ENCODE measurements at regions not wholly inside any gene's neighbourhood (a gene's known extent, or its start where the extent isn't known, plus 50 kb on each side); places are given as distances from the start of the nearest gene placed in this dataset.
"Not testable (repeated sequence)": the region's sequence is repeated elsewhere in the genome, so short reads cannot be mapped to it uniquely, and the experiment has no call there.

DNA sequence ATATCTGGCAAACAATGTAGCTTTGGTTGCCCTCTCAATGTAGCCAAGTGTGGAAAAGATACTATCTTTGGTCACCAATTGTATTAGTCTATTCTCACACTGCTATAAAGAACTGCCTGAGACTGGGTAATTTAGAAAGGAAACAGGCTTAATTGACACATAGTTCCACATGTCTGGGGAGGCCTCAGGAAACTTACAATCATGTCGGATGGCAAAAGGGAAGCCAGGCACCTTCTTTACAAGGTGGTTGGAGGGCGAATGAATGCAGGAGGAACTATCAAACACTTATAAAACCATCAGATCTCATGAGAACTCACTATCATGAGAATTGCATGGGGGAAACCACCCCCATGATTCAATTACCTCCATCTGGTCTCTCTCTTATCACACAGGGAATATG lies 133.1 kb upstream of the TBCA start:
- no peak for DNase-seq (ENCODE audit: low spot score)

DNA sequence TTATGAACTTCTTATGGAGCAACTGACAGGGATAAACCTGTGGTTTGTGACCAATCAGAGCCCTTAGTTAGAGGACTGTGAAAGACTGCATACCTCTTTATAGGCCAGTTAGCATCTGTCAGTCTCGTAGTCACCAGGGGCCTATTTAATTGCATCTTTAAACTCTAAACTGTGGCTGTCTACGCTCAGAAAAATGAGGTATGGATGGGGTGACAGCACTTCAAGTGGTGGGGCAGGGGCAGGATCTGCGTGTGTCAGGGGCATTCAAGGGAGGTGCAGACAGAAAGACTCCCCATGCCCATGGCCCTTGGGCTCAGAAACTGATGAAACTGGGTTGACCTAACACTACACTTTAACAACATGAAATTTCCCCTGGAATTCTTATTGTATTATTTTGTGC lies 132.6 kb upstream of the TBCA start:
- no peak for DNase-seq (ENCODE audit: low spot score)

DNA sequence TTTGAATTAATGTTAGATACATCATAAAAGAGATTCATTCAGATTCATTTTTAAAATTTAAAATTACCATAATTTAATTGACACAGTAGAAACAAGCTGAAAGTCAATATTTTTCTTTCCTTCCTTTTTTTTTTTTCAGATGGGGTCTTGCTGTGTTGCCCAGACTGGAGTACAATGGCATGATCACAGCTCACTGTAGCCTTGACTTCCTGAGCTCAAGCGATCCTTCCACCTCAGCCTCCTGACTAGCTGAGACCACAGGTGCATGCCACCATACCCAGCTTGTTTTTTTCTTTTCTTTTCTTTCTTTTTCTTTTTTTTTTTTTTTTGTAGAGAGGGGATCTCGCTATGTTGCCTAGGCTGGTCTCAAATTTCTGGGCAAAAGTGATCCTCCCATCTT lies 131.6 kb upstream of the TBCA start:
- no peak for DNase-seq (ENCODE audit: low spot score)

DNA sequence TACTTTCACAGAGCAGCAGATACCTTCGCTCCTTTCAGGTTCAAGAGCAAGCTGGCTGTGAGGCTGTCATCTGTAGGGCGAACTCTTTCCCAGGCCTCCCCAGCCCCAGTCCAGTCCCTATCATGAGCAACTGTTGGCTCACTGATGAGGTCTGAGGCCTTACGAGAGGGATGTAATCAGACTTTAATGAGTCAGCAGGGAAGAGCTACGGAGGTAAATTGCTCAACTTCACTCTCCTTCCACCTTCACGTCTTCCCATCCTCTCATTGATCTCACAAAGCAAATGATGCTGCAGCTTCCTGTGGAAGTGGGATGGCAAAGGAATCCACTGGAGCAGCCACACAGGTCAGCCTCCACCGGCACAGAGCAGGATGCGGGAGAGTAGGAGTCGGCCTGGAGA lies 130.7 kb upstream of the TBCA start:
- DNase-seq (ENCODE audit: low spot score): no peak

DNA sequence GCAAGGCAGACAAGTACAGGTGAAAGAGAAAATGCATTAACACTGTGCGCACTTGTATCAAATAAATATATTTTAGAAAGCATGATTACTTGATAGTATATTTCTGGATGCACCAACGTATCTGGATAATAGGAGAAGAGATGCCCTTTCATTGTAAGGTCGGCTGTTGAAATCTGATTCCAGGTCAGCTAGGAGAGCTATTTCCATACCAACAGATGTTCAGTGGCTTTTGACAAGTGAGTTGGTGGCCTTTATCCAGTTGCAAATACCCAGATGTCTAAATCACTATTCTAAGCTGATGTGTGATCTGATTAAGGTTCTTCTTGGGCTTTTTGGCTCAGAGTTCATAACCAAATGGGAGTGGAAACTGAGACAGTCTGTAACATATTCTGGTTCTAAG lies 128.2 kb upstream of the TBCA start:
- no peak for DNase-seq (ENCODE audit: low spot score)

DNA sequence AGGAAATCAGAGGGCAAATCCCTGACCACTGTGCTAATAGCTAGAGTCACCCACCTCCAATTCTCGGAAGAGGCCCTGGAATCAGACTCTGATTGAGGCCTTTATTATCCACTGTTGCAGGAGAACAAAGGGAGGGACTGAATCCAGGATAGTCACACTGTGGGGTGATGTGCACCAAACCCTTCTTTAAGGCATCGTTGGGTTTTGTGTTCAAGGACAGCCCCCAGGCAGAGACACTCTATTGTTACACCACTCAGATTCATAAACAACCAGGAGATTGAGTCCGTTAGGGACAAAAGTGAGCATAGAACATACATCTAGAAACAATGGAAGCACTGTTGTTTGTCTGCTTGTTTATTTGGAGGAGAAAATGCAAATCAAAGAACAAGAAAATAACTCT lies 124.6 kb upstream of the TBCA start:
- DNase-seq (ENCODE audit: low spot score): peak; percentile 92

DNA sequence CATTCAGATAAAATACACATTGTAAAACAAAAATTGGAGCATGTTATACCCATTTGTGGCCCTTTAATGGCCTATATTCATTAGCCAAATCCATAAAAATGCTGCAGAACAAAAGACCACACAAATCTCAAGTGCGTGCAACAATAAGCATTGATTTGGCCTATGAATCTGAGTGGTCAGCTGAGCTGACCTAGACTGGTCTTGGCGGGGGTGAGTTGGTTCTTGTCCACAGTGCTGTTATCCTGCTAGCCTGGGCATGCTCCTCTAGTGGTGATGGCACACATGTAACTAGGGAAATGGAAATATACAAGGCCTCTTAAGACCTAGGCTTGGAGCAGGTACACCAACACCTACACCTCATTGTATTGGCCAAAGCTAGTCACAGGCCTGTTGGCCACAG lies 122.2 kb upstream of the TBCA start:
- peak; percentile 89 for DNase-seq (ENCODE audit: low spot score)

DNA sequence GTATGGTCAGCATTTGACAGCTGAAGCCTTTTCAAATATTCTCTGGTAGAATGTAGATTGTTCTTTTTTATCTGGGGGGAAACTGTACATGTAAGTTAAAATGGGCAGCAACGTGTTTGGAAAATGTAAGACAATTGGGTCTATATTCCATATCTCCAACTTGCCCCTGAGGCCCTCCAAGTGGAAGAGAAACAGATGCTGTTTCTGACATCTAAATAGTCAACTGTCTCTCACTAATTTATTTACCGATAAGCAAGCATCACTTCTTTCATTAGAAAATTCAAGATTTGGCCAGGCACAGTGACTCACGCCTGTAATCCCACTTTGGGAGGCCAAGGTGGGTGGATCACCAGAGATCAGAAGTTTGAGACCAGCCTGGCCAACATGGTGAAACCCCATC lies 120.2 kb upstream of the TBCA start:
- no peak for DNase-seq (ENCODE audit: low spot score)

DNA sequence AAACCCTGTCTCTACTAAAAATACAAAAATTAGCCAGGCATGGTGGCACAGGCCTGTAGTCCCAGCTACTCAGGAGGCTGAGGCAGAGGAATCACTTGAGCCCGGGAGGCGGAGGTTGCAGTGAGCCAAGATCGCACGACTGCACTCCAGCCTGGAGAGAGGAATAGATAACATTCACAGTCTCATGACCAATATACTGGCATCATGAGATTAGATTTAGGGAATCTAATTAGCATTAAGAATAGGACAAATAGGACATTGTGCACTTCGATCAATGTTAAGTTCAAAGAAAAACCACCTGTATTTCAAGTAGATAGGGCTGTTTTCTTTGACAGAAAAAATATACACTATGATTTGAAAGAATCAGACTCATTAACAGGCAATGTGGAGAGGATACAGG lies 118.0 kb upstream of the TBCA start:
- DNase-seq (ENCODE audit: low spot score): not testable (repeated sequence)

DNA sequence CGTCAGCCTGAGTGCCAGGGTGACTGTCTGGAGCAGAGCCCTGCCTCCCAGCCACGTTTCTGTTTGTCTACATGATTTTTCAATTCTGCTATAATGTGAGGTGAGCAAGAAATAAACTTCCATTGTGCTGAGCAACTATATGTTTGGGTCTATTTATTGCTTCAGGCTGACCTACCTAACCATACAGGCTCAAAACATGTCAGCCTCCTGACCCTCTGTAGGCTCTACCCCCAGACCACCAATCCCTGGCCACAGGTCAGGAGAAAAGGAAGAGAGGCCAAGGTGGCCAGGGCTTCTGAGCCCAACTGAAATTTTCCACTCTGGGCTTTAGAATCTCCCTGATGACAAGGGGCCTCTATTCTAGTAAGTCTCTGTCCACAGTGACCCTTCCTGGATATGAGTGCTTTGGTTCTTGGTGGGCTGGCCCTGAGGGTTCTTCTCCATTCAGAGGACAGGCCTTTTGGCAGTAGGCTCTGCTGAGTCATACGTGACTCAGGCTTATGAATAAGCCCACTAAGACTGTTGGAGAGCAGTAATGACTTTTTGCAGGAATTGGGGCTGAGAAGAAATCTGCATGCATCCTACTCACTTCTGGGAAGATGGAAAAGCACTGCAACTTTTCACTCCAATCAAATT lies 117.2 kb upstream of the TBCA start:
- peak; percentile 42 for DNase-seq (ENCODE audit: low spot score)

DNA sequence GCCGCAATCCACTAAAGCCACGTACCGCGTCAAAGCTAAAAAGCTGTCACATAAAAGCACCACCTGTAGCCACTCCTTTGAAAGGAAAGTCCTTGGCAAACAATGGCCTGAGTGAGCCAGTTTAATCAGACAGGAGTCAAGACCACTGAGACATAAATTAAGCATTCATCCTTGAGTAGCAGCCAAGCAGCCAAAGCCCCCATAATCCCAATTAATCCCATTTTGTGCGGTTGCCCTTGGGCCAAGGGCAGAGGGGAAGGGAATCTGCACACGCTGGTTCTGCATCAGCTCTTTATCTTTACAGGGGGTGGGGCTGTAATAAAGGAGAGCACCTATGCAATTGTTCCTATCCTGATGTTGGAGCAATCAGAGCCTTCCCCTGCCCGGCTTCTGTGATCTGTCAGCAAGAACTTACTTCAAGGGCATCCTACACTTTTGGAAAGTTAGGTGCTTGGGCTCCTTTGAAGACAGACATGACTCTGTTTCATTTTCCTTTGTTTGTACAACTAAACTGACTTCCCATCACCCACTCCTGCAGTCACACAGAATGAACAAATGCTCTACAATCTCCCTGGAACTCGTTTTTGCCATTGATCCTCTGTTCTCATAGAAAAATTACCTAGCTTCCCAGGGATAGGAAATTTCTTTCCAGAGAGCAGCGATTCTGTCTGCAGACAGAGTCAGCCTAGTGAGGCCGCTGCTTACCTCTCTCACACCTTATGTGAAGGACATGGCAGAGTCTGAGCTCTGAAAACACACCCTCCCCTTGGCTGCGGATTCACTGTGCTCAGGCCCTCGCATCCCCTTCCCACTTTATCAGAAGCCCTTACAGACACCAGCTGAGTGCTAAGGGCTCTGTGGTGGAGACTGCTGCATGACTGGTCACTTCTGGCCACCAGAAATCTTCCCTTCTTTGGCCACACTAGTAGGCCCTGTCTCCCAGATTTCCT lies 116.2 kb upstream of the TBCA start:
- no peak for DNase-seq (ENCODE audit: low spot score)

DNA sequence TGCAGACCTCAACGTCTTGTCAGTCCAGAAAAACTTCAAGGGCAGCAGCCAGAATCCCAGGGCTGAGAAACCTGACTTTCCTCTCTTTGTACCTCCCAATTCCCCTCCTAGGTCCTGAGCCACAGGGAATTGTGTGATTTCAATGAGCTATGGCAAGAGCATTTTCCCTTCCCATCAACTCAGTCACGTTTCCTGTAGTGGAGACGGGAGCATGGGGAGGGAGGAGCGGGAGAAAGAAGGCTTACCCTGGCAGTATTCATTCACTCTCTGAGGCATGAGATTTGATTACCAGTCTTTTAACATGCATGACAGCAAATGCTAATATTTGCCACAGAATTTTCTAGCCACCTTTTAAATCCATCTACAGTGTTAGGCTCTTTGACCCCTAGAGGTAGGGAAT lies 109.4 kb upstream of the TBCA start:
- DNase-seq (ENCODE audit: low spot score): no peak

DNA sequence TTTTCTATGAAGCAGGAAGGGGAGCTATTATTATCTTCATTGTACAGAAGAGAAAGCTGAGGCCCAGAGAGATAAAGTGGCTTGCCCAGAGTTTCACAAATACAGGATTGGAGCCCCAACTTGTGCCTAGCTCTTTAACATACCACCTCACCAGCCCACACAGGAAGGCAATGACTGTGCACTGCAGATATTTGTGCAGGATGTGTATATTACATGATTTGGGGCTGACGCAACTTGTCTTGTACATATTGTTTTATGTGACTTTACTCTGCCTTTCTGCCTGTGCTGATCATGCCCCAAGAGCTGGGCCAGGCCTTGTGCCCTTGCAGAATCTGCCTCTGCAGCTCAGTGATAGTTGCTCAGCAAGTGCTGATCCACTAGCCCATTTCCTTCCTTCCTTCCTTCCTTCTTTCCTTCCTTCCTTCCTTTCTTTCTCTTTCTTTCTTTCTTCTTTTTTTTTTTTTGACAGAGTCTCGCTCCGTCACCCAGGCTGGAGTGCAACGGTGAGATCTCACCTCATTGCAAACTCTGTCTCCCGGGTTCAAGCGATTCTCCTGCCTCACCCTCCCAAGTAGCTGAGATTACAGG lies 106.6 kb upstream of the TBCA start:
- no peak for DNase-seq (ENCODE audit: low spot score)

DNA sequence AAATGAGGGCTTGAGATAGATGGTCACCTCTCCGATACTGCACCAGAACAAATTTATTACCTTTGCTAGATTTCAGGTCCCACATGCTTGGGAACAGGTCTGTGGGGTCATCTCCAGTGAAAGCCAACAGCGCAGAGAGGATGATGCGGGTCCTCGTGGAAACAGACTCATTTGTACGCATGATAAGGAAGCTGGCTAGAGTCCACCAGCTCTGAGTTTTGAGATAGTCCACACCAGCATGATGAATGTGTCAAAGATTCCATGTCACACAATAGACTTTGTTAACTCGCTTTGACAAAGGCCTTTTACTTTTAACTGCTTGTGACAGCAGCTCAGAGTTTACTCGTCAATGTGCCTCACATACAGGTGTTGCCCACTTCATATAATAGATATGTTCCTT lies 105.4 kb upstream of the TBCA start:
- no peak for DNase-seq (ENCODE audit: low spot score)

DNA sequence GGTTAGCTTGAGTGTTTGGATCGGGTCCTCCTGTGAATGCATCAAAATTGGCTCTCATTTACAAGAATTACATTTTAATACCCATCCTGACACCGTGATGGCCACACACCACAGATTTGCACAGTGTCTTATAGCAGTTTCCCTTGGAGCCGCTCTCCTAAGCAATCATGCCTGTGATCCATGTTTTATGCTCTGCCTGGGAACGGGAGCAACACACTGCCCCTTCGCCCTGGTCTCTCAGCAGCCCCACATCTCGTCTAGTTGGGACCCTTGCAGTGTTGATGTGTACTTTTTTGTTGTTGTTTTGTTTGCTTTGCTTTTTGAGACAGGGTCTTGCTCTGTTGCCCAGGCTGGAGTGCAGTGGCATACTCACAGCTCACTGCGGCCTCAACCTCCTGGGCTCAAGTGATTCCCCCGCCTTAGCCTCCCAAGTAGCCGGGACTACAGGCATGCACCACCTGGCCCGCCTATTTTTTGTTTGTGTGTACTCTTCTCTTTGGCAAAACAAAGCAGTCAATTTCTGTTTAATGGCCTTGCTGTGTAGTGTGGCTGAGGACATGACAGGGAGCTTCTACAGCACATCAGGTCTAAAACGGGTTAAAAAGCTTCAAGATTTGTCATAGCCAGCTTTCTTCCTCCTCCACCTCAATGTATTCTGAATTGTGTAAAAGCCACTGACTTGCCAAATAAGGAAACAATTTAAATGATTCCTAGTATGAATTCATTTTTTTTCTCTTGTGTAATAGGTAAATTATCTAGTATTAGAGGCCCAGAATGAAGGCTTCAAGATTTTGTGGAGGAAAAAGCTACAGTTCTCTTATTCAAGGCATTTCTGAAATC lies 101.6 kb upstream of the TBCA start:
- no peak for DNase-seq (ENCODE audit: low spot score)

DNA sequence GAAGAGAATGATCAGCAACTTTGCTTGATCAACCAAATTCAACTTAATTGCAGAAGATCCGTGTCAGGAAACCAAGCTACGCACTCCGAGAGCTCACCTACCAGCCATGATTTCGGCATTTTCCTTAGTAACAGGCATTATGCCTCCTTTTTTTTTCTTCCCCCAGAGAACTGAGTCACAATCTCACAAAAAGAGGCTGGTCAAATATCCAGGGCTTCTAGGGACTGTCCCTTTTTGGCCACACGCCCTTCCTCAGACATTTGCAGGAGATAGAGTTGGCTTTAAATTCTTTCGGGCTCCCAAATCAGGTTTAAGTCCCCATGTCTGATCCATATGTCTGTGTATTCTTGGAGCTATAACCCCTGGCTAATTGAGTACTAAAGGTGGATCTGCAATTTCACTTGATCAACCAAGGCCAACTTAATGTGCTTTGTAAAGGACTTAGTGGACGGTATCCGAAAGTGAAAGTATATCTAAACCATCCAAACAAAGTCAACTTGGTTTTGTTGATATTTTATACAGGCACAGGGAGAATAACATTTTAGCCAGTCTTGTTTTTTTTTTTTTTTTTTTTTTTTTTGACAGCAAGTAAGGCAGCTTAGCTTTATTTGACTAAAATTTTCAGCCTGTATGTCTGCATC lies 100.8 kb upstream of the TBCA start:
- no peak for DNase-seq (ENCODE audit: low spot score)

DNA sequence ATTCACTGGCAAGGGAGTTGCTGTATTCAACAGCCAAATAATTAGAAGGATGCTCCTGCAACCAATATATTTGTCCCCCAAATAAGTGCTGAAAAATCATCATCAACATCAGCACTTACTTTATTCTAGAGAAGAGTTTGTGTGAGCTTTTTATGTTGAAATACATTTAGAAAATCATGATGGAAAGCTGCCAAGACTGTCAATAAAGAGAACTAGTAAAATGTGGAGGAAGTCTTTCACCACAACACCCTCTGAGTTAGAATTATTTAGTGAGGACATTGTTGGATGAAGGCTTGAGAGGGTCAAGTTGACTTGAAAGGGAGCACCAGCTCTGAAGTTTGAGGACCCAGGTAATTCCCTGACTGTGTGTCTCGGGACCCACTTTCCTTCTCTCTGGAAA lies 100.2 kb upstream of the TBCA start:
- no peak for DNase-seq (ENCODE audit: low spot score)

DNA sequence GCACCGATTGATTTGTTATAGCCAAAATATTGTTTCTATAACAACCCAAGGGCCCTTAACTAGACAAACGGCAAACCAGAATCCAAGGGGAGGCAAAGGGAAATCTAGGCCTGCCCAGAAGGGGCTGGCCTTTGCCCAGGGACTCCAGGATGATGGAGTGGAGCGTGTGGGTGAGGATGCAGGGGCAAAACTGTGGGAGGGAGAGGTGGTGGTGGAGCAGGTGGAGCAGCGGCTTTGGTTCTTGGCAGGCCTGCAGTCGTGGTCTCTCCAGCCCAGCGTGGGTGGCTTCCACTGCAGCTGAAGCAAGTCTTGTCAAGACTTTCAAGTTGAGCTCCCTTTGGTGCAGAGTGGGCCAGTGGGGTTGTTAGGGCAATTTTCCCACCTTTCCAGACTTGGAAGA lies 98.6 kb upstream of the TBCA start:
- no peak for DNase-seq (ENCODE audit: low spot score)

DNA sequence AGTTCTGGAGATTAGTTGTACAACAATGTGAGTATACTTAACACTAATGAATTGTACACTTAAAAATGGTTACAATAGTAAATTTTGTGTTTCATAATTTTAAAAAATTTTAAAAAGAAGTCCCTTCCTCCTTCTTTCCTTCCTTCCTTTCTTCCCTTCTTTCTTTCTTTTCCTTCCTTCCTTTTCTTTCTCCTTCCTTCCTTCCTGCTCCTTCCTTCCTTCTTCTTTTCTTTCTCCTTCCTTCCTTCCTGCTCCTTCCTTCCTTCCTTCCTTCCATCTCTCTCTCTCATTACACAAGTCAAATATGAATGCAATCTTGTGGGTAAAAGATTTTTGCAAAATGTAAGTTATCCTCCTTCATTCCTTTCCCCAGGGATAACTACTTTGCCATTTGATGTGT lies 97.1 kb upstream of the TBCA start:
- DNase-seq (ENCODE audit: low spot score): no peak

DNA sequence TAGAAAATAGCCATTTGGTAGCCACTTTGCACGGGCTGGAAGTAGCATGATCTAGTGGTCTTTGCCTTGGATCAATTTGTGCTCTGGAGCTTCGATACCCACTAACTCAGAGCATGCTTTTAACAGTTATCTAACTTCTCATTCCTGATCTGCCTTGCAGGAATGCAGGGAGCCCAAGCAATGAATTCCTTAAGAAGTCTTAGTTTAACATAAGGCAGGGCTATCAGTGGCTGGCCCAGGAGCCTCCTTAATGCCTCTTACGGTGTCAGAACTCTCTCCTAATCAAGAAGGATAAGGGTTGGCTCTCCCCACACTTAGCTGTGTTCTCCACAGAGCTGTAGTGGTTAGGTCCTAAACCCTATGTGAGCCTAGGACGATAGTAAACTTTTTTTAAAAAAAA lies 95.8 kb upstream of the TBCA start:
- no peak for DNase-seq (ENCODE audit: low spot score)

DNA sequence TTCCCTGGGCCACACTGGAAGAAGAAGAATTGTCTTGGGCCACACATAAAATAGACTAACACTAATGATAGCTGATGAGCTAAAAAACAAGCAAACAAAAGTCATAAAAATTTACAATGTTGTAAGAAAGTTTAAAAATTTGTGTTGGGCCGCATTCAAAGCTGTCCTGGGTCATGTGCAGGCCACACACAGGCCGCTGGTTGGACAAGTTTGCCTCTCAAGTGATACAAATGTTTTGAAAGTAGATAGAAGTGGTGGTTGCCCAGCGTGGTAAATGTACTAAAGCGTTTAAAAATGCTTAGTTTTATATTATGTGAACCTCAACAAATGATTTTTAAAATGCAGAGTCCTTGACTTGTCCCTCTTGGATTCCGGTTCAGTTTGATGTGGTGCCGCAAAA lies 94.9 kb upstream of the TBCA start:
- DNase-seq (ENCODE audit: low spot score): no peak
